ENCODE measurements at regions not wholly inside any gene's neighbourhood (a gene's known extent, or its start where the extent isn't known, plus 50 kb on each side); places are given as distances from the start of the nearest gene placed in this dataset.

GRCh38 chr9:99288830-99289229 is 66.7 kb downstream of the SEC61B start:
- Histone ChIP-seq H3K27ac (no peak overlapping the region), H3K4me3 (no peak overlapping the region), H3K4me1 (no peaks in the 10 kb centered on the region), H3K27me3 (no peaks in the 10 kb centered on the region), H3K36me3 (no peaks in the 10 kb centered on the region), H3K9me3 (no peaks in the 10 kb centered on the region)
- intact Hi-C loops (cut with DNase I; ENCODE audit: low total_unique reads) = no loop called here
- ATAC-seq (no peak), DNase-seq (no peak)
- TF ChIP-seq POLR2A (IDR thresholded peaks at IDR 0.05) (no peak), CTCF (IDR thresholded peaks at IDR 0.05 in 4 of 5, conservative IDR thresholded peaks at IDR 0.05 in 1 of 5) (no peak)
- in situ Hi-C loops (cut with MboI; ENCODE audit: low sequenced_read_pairs in 4 of 4) = no loop called here

DNA sequence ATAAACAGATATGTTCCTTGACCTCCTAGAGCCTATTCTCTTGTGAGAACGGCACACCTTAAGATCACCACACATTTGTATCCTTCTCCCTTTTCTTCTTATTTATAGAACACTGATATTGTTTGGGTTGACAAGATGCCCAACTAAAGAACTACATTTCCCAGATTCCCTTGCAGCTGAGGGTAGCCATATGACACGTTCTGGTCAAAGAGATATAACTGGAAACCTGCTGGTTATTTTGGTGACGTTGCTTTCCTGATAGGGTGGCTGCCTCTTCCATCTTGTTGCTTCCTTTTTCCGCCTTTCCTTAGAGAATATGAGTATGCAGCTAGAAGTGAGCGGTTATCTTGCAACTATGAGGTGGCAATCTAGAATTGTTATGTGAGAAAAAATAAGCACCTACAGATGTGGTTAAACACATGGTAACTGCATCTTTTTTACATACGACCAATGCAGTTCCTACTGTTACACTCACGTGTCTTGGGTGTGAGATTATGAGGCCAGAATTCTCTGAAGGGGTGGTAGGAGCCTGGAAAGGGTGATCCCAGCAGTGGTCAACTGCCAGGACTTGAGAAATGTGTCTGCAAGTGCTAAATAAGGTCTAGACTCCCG is 72.9 kb downstream of the SEC61B start:
- DNase-seq = no peak
- Histone ChIP-seq H3K4me3 (no peak overlapping the region), H3K9me3 (no peaks in the 10 kb centered on the region), H3K36me3 (no peaks in the 10 kb centered on the region), H3K27me3 (no peaks in the 10 kb centered on the region), H3K27ac (no peak overlapping the region), H3K4me1 (peaks cover 0 to 5% of the 10 kb centered on the region in 2 donors)
- in situ Hi-C loops (cut with MboI; ENCODE audit: low sequenced_read_pairs in 4 of 4) = no loop called here
- TF ChIP-seq CTCF (IDR thresholded peaks at IDR 0.05 in 4 of 5, conservative IDR thresholded peaks at IDR 0.05 in 1 of 5) (no peak), POLR2A (IDR thresholded peaks at IDR 0.05) (no peak)
- intact Hi-C loops (cut with DNase I; ENCODE audit: low total_unique reads) = no loop called here
- ATAC-seq = no peak

DNA sequence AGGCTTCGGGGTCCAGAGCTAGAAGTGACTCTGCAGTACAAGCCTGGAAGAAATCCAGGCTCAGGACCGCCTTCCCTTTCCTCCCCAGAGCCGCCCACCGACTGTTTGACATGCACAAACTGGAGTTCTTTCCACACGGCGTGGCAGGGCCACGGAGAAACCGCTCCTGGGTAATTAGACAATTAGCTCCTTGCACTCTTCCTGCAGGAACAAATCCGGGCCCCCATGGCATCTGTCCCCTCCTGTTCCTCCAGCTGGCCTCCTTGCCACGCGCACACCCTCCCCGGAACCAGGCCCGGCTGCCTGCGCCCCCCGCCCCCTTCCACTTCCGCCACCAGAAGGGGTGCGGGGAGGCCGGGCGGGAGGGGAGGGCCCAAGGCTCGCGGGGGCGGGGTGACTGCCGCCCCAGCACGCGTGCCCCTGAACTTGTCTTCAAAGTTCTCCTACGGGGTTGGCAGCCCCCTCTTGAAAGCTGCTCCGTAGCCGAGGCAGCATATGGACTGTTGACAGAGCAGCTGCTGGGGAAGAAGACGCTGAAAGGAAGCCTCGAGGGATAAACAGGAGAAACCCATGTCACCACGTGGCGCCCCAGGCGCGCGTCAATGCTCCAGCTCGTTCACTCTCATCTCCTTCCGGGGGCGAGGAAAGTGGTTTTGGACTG is 74.3 kb downstream of the SEC61B start:
- Histone ChIP-seq H3K27me3 (no peaks in the 10 kb centered on the region), H3K4me1 (peaks cover 0 to 5% of the 10 kb centered on the region in 2 donors), H3K27ac (peak overlapping the region in 1 of 4 donors; percentile 13), H3K9me3 (no peaks in the 10 kb centered on the region), H3K36me3 (no peaks in the 10 kb centered on the region), H3K4me3 (peak overlapping the region; percentile 19 to 44 (median 28))
- intact Hi-C loops (cut with DNase I; ENCODE audit: low total_unique reads) (loop anchor here (2.0 kb wide), 1 partner anchor 56 kb away; no protein-coding TSS in a partner anchor), in situ Hi-C loops (cut with MboI; ENCODE audit: low sequenced_read_pairs in 4 of 4) (no loop called here)
- TF ChIP-seq CTCF (IDR thresholded peaks at IDR 0.05 in 4 of 5, conservative IDR thresholded peaks at IDR 0.05 in 1 of 5) = no peak
- TF ChIP-seq POLR2A (IDR thresholded peaks at IDR 0.05) = no peak
- DNase-seq (peak in 1 of 2 donors; percentile 16), ATAC-seq (peak in 1 of 2 donors; percentile 12)

DNA sequence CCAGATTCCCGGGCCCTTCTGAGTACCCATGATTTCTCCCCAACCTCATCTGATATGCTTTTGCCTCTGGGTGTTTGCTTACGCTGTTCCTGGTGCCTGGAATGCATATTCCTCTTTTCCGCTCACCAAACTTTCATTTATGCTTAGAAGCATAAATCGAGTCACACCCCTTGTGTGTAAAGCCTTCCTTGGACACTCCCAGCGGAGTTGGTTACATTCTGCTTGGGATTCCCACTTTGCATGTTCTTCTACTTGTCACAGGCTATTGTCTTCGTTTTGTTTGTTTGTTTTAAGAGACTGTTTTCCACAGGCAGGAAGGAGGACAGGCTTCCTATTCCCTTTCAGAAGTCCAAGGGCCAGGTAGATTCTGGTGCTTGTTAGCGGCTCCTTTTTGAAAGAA is 76.5 kb downstream of the SEC61B start:
- ATAC-seq (no peak), DNase-seq (no peak)
- TF ChIP-seq POLR2A (IDR thresholded peaks at IDR 0.05) (no peak), CTCF (IDR thresholded peaks at IDR 0.05 in 4 of 5, conservative IDR thresholded peaks at IDR 0.05 in 1 of 5) (no peak)
- Histone ChIP-seq H3K4me3 (no peak overlapping the region), H3K9me3 (no peaks in the 10 kb centered on the region), H3K27ac (no peak overlapping the region), H3K36me3 (no peaks in the 10 kb centered on the region), H3K27me3 (no peaks in the 10 kb centered on the region), H3K4me1 (peaks cover 0 to 5% of the 10 kb centered on the region in 2 donors)
- in situ Hi-C loops (cut with MboI; ENCODE audit: low sequenced_read_pairs in 4 of 4) (no loop called here), intact Hi-C loops (cut with DNase I; ENCODE audit: low total_unique reads) (no loop called here)
